Caco-2 (cell line): ENCODE measurements at regions not wholly inside any gene's neighbourhood (a gene's known extent, or its start where the extent isn't known, plus 50 kb on each side); places are given as distances from the start of the nearest gene placed in this dataset.
A peak's percentile ranks its signal among the peaks of the same experiment; 100 is the strongest.

Experiments
- BruUV-seq: library from RNA; stranded (reverse); fragments of 400-500 nt; replicated peaks from 2 replicates; lab custom pipeline; 2021; lab: Mats Ljungman, UMichigan
- CTCF ChIA-PET: fragments of 300-600 bp; sonication (Branson Sonifier 250); formaldehyde crosslinking; loops from one replicate; lab custom pipeline; 2022; ENCODE audit warnings: antibody characterized with exemption; lab: Charles Lee
- POLR2A ChIA-PET: fragments of 300-600 bp; sonication (Branson Sonifier 250); formaldehyde crosslinking; loops from one replicate; lab custom pipeline; 2022; ENCODE audit warnings: antibody characterized with exemption; lab: Charles Lee
- DNase-seq, 2 experiments: peaks; one replicate each; pipeline versions ENCODE4 v3.0.0 to v3.0.0-alpha.2; 2020 to 2022
- H3K27me3 ChIP-seq: replicated peaks from 2 replicates; pipeline ENCODE4 v1.6.0; 2011; ENCODE audit warnings: low read length; ENCODE audit not compliant: control insufficient read depth, insufficient read depth
- H3K36me3 ChIP-seq: 2 replicates; pipeline ENCODE4 v1.5.1; 2011; ENCODE audit warnings: low read length; ENCODE audit not compliant: control insufficient read depth, insufficient read depth
- H3K4me1 ChIP-seq: fragments of 250-450 bp; sonication (Bioruptor Pico); 2 replicates; pipeline ENCODE4 v1.5.1; 2020; ENCODE audit warnings: mild to moderate bottlenecking
- H3K4me3 ChIP-seq: 2 replicates; pipeline ENCODE4 v1.5.1; 2011; ENCODE audit warnings: low read depth, mild to moderate bottlenecking, control low read depth, low read length
- H3K9me3 ChIP-seq: fragments of 250-450 bp; sonication (Bioruptor Pico); 2 replicates; pipeline ENCODE4 v1.5.1; 2020; ENCODE audit warnings: mild to moderate bottlenecking, moderate library complexity
- H3K27ac Mint-ChIP-seq: one replicate; pipeline ENCODE4 v1.8.0; 2022; ENCODE audit warnings: mixed read lengths; ENCODE audit not compliant: unreplicated experiment
- H3K27me3 Mint-ChIP-seq: one replicate; pipeline ENCODE4 v1.8.0; 2022; ENCODE audit warnings: mixed read lengths; ENCODE audit not compliant: insufficient read depth, unreplicated experiment
- H3K36me3 Mint-ChIP-seq: one replicate; pipeline ENCODE4 v1.8.0; 2022; ENCODE audit warnings: mild to moderate bottlenecking, mixed read lengths; ENCODE audit not compliant: insufficient read depth, unreplicated experiment
- H3K4me1 Mint-ChIP-seq: one replicate; pipeline ENCODE4 v1.8.0; 2022; ENCODE audit warnings: low read depth, mixed read lengths; ENCODE audit not compliant: unreplicated experiment
- H3K4me3 Mint-ChIP-seq: one replicate; pipeline ENCODE4 v1.8.0; 2022; ENCODE audit warnings: mild to moderate bottlenecking, moderate library complexity, mixed read lengths; ENCODE audit not compliant: unreplicated experiment
- H3K9me3 Mint-ChIP-seq: one replicate; pipeline ENCODE4 v1.8.0; 2022; ENCODE audit warnings: mixed read lengths; ENCODE audit not compliant: unreplicated experiment
- intact Hi-C: fragments of 100-400 bp; cut with micrococcal nuclease; formaldehyde crosslinking; loops from one replicate; pipeline ENCODE4 v1.10.0; 2022; ENCODE audit not compliant: unreplicated experiment
- TF ChIP-seq, protein P1 (sequence below), 2 experiments: fragments of 200-600 bp in 1 of 2; IDR thresholded peaks; 1 replicate in 1 of 2; 2 replicates in 1 of 2; pipeline versions ENCODE4 v1.5.1 to v1.8.0; 2011 to 2022; ENCODE audit warnings: antibody characterized with exemption in 1 of 2, control low read depth in 1 of 2, inconsistent platforms in 1 of 2, low read depth in 1 of 2, low read length in 1 of 2, mild to moderate bottlenecking in 1 of 2, moderate library complexity in 1 of 2; ENCODE audit not compliant: insufficient read depth in 1 of 2, severe bottlenecking in 1 of 2, unreplicated experiment in 1 of 2

DNA sequence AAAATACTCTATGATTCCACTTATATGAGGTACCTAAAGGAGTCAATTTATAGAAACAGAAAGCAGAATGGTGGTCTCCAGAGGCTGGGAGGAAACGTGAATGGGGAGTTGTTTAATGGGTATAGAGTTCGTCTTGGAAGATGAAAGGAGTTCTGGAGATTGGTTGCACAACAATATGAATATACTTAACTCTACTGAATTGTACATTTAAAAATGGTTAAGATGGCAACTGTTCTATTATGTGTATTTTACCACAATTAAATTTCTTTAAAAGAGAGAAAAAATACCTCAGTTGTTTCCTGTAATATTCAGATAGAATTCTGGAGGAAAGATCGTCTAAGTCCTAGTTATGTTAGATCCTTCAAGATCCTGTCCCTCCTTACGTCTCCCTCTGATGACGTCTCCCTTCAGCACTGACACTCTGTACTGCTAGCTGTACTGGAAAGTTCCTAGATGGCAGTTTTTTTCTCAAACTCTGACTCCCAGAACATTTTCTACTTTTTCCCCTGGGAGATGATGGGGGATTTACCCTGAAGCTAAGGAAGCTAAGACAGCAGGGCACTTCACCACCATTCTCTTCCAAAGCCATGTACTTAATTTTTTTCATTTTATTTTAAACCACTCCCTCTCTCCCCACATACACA, 53.2 kb upstream of the CAV2 start:
- no TSS peak for BruUV-seq
- TF ChIP-seq, protein P1, sequence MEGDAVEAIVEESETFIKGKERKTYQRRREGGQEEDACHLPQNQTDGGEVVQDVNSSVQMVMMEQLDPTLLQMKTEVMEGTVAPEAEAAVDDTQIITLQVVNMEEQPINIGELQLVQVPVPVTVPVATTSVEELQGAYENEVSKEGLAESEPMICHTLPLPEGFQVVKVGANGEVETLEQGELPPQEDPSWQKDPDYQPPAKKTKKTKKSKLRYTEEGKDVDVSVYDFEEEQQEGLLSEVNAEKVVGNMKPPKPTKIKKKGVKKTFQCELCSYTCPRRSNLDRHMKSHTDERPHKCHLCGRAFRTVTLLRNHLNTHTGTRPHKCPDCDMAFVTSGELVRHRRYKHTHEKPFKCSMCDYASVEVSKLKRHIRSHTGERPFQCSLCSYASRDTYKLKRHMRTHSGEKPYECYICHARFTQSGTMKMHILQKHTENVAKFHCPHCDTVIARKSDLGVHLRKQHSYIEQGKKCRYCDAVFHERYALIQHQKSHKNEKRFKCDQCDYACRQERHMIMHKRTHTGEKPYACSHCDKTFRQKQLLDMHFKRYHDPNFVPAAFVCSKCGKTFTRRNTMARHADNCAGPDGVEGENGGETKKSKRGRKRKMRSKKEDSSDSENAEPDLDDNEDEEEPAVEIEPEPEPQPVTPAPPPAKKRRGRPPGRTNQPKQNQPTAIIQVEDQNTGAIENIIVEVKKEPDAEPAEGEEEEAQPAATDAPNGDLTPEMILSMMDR (IDR thresholded peaks at IDR 0.05; ENCODE audit: insufficient read depth in 1 of 2, low read depth in 1 of 2, low read length in 1 of 2, severe bottlenecking in 1 of 2, unreplicated experiment in 1 of 2), result no peak
- Mint-ChIP-seq H3K27me3 (no peaks in the 10 kb centered on the region), H3K27ac (peak overlapping the region; percentile 4), H3K36me3 (no peaks in the 10 kb centered on the region), H3K9me3 (peaks cover 9% of the 10 kb centered on the region), H3K4me1 (peaks cover 23% of the 10 kb centered on the region), H3K4me3 (no peak overlapping the region)
- Histone ChIP-seq H3K27me3 (no peaks in the 10 kb centered on the region), H3K4me1 (peaks cover 45% of the 10 kb centered on the region), H3K9me3 (no peaks in the 10 kb centered on the region), H3K4me3 (no peak overlapping the region), H3K36me3 (no peaks in the 10 kb centered on the region)
- intact Hi-C loops, result no loop called here
- DNase-seq, result no peak
- POLR2A ChIA-PET, result no interaction called here
- CTCF ChIA-PET, result no interaction called here

DNA sequence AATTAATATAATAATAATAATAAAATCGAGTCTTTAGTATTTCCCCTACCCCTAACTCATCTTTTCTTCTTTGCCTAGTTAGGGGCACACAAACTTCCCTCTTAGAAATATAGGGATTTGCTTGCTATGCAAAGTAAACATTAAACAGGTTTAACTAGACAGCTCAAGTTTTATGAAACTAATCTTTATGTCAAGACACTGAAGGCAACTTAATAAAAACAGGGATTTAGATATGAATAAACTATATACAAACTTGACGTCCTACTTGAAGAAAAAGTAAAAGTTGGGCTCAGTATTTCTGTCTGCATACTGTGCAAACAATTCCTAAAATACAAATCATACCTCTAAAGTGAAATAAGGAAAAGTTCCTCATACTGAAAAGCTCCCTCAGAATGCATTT, 52.1 kb upstream of the CAV2 start:
- peaks cover 38% of the 10 kb centered on the region for H3K4me1 ChIP-seq
- Mint-ChIP-seq H3K36me3 (no peaks in the 10 kb centered on the region), H3K27ac (no peak overlapping the region), H3K4me3 (no peak overlapping the region), H3K4me1 (peaks cover 23% of the 10 kb centered on the region), H3K27me3 (no peaks in the 10 kb centered on the region), H3K9me3 (peaks cover 9% of the 10 kb centered on the region)
- ChIA-PET CTCF (interaction anchor here (1.3 kb wide), 1 partner anchor 9 kb away, joined by 6 read pairs; no protein-coding TSS in a partner anchor), POLR2A (no interaction called here)
- BruUV-seq, result no TSS peak
- intact Hi-C loops, result no loop called here
- TF ChIP-seq, protein P1 (IDR thresholded peaks at IDR 0.05; ENCODE audit: insufficient read depth in 1 of 2, low read depth in 1 of 2, low read length in 1 of 2, severe bottlenecking in 1 of 2, unreplicated experiment in 1 of 2), result no peak
- DNase-seq, result no peak
- H3K27me3 ChIP-seq, result no peaks in the 10 kb centered on the region
- no peaks in the 10 kb centered on the region for H3K9me3 ChIP-seq
- H3K4me3 ChIP-seq, result no peak overlapping the region
- no peaks in the 10 kb centered on the region for H3K36me3 ChIP-seq

DNA sequence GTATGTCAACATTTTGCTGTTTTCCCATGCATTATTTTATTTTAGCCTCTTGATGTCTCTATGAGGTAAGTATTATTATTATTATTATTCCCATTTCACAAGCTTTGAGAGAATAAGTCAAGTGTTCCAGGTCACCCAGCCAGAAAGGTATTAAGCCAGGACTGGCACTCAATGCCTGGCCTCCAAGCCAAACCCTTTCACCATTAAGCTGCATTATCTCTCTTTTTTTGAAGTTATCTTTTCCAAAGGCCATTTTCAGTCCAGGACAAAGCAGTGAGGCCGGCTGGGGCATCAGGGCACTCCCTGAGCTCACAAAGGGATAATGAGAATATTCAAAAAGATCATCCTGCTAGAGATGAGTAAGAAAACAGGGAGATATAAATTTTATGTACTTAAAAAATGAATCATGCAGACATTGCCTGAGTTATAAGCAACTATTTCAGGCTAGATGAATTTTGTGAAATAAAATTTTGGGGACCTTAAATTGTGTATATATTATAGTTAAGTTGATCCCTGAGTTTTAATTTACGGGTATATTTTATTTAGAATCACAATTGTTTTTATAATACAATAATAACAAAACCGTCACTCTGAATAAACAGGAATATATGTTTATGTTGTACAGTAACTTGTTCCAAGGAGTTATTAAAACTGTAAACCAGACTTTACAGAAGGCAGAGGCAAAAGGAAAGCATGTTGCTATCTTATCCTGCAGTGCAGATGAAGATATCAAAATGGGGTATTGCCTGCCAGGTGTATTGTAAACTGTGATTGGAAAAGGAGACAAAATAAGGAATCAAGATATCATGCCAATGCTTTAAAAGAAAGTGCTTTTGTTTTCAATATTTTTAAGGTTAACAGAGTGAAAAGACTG, 51.3 kb upstream of the CAV2 start:
- Histone ChIP-seq H3K4me1 (peaks cover 32% of the 10 kb centered on the region), H3K36me3 (no peaks in the 10 kb centered on the region), H3K9me3 (no peaks in the 10 kb centered on the region), H3K27me3 (no peaks in the 10 kb centered on the region), H3K4me3 (no peak overlapping the region)
- Mint-ChIP-seq H3K9me3 (peaks cover 9% of the 10 kb centered on the region), H3K4me3 (no peak overlapping the region), H3K27me3 (no peaks in the 10 kb centered on the region), H3K4me1 (peaks cover 23% of the 10 kb centered on the region), H3K36me3 (no peaks in the 10 kb centered on the region), H3K27ac (no peak overlapping the region)
- intact Hi-C loops, result no loop called here
- TF ChIP-seq, protein P1 (IDR thresholded peaks at IDR 0.05; ENCODE audit: insufficient read depth in 1 of 2, low read depth in 1 of 2, low read length in 1 of 2, severe bottlenecking in 1 of 2, unreplicated experiment in 1 of 2), result no peak
- BruUV-seq, result no TSS peak
- no peak for DNase-seq
- POLR2A ChIA-PET, result interaction anchor here (0.7 kb wide), 1 partner anchor 142 kb away, joined by 4 read pairs; no protein-coding TSS in a partner anchor
- CTCF ChIA-PET, result interaction anchor here (1.3 kb wide), 1 partner anchor 10 kb away, joined by 6 read pairs; no protein-coding TSS in a partner anchor
